Astrocyte (in vitro differentiated cells and primary cell): ENCODE measurements at regions not wholly inside any gene's neighbourhood (a gene's known extent, or its start where the extent isn't known, plus 50 kb on each side); places are given as distances from the start of the nearest gene placed in this dataset.

Experiments used
- EZH2 ChIP-seq: IDR thresholded peaks from 2 replicates; pipeline ENCODE4 v1.6.1; 2012; ENCODE audit warnings: mild to moderate bottlenecking, low read length, inconsistent platforms; ENCODE audit not compliant: insufficient read depth
- TF ChIP-seq, protein P1 (sequence below): IDR thresholded peaks from 2 replicates; pipeline ENCODE4 v1.5.1; 2011; ENCODE audit warnings: low read depth, mild to moderate bottlenecking, inconsistent platforms, low read length, moderate library complexity; ENCODE audit not compliant: insufficient read depth

DNA sequence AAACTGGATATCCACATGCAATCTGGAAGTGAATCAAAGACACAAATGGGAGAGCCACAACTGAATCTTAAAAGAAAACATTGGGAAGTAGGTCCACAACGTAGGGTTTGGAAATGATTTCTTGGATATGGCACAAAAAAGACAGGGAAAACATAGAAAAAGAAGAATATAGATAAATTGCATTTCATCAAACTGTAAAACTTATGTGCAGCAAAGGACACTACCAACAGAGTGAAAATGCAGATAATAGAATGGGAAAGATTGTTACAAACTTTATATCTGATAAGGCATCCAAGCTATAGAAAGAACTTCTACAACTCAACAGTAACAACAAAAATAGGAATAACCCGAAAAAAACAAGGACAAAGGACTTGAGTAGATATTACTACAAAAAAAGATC lies 89.6 kb downstream of the ZNF280B start:
- TF ChIP-seq, protein P1, sequence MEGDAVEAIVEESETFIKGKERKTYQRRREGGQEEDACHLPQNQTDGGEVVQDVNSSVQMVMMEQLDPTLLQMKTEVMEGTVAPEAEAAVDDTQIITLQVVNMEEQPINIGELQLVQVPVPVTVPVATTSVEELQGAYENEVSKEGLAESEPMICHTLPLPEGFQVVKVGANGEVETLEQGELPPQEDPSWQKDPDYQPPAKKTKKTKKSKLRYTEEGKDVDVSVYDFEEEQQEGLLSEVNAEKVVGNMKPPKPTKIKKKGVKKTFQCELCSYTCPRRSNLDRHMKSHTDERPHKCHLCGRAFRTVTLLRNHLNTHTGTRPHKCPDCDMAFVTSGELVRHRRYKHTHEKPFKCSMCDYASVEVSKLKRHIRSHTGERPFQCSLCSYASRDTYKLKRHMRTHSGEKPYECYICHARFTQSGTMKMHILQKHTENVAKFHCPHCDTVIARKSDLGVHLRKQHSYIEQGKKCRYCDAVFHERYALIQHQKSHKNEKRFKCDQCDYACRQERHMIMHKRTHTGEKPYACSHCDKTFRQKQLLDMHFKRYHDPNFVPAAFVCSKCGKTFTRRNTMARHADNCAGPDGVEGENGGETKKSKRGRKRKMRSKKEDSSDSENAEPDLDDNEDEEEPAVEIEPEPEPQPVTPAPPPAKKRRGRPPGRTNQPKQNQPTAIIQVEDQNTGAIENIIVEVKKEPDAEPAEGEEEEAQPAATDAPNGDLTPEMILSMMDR = no peak
- TF ChIP-seq EZH2 = no peak
